Kidney epithelial cell (primary cell): ENCODE measurements at regions not wholly inside any gene's neighbourhood (a gene's known extent, or its start where the extent isn't known, plus 50 kb on each side); places are given as distances from the start of the nearest gene placed in this dataset.

Experiments
- DNase-seq: peaks from one replicate; pipeline ENCODE4 v3.0.0-alpha.2; 2010; ENCODE audit warnings: low read depth
- H3K27me3 ChIP-seq: 2 replicates; pipeline ENCODE4 v1.6.0; 2011; ENCODE audit warnings: low read length; ENCODE audit not compliant: control insufficient read depth, insufficient read depth
- H3K36me3 ChIP-seq: 2 replicates; pipeline ENCODE4 v1.5.1; 2011; ENCODE audit warnings: low read length; ENCODE audit not compliant: control insufficient read depth, insufficient read depth
- H3K4me3 ChIP-seq: 2 replicates; pipeline ENCODE4 v1.5.1; 2011; ENCODE audit warnings: low read depth, mild to moderate bottlenecking, control low read depth, low read length
- CTCF ChIP-seq: IDR thresholded peaks from 2 replicates; pipeline ENCODE4 v1.5.1; 2011; ENCODE audit warnings: mild to moderate bottlenecking, moderate library complexity, low read length, control low read depth, inconsistent platforms; ENCODE audit not compliant: insufficient read depth, poor library complexity, severe bottlenecking

GRCh38 chr22:34904486-34904885 lies 161.5 kb upstream of the ISX start:
- no peaks in the 10 kb centered on the region for H3K27me3 ChIP-seq
- H3K36me3 ChIP-seq = no peaks in the 10 kb centered on the region
- DNase-seq = no peak
- no peak overlapping the region for H3K4me3 ChIP-seq
- TF ChIP-seq CTCF = no peak

- no peaks in the 10 kb centered on the region for H3K36me3 ChIP-seq
- DNase-seq = no peak
- H3K4me3 ChIP-seq = no peak overlapping the region
- no peaks in the 10 kb centered on the region for H3K27me3 ChIP-seq
- no peak for TF ChIP-seq CTCF
These were observed 152.1 kb upstream of the ISX start for GRCh38 chr22:34913826-34914225.

- TF ChIP-seq CTCF = no peak
- no peak for DNase-seq
- Histone ChIP-seq H3K4me3 (no peak overlapping the region), H3K27me3 (no peaks in the 10 kb centered on the region), H3K36me3 (no peaks in the 10 kb centered on the region)
These were observed 151.1 kb upstream of the ISX start for GRCh38 chr22:34914846-34915245.

- TF ChIP-seq CTCF = no peak
- Histone ChIP-seq H3K4me3 (no peak overlapping the region), H3K27me3 (no peaks in the 10 kb centered on the region), H3K36me3 (no peaks in the 10 kb centered on the region)
- no peak for DNase-seq
These were observed 148.7 kb upstream of the ISX start for GRCh38 chr22:34917239-34917638.

GRCh38 chr22:34931026-34931425 lies 134.9 kb upstream of the ISX start:
- no peak overlapping the region for H3K4me3 ChIP-seq
- H3K27me3 ChIP-seq = no peaks in the 10 kb centered on the region
- DNase-seq = no peak
- no peaks in the 10 kb centered on the region for H3K36me3 ChIP-seq
- no peak for TF ChIP-seq CTCF

- Histone ChIP-seq H3K27me3 (no peaks in the 10 kb centered on the region), H3K36me3 (no peaks in the 10 kb centered on the region), H3K4me3 (no peak overlapping the region)
- TF ChIP-seq CTCF = no peak
- DNase-seq = no peak
These were observed 131.7 kb upstream of the ISX start for GRCh38 chr22:34934261-34934660.
